K562 (cell line): ENCODE measurements at regions not wholly inside any gene's neighbourhood (a gene's known extent, or its start where the extent isn't known, plus 50 kb on each side); places are given as distances from the start of the nearest gene placed in this dataset.

Experiments
- ATAC-seq: fragments of 200-7000 bp; cut with Tn5 transposase; 3 replicates; pipeline ENCODE4 v1.9.1; 2020; ENCODE audit warnings: moderate library complexity
- BruUV-seq: library from RNA; stranded (reverse); fragments of 400-500 nt; replicated peaks from 2 replicates; lab custom pipeline; 2021; lab: Mats Ljungman, UMichigan
- CTCF ChIA-PET: fragments of 300-600 bp; formaldehyde crosslinking; extraction: SDS; loops from one replicate; lab custom pipeline; 2021; ENCODE audit warnings: low intra/inter-chr PET ratio; lab: Yijun Ruan, JAX
- POLR2A ChIA-PET: fragments of 300-600, 350-650 bp; sonication (Branson Sonifier 250); formaldehyde crosslinking; extraction: SDS; loops from one replicate; lab custom pipeline; 2021; ENCODE audit warnings: antibody characterized with exemption, inconsistent platforms; lab: Yijun Ruan, JAX
- DNase-seq, 4 experiments: peaks; one replicate each; pipeline versions ENCODE4 v3.0.0 to v3.0.0-alpha.2; 2011 to 2018; ENCODE audit warnings: low spot score in 3 of 4, mixed read lengths in 3 of 4; ENCODE audit errors: extremely low read depth in 1 of 4
- FAIRE-seq: peaks from 2 replicates; lab custom pipeline; 2011; peaks lifted over from hg19 to GRCh38; lab: Jason Lieb, UNC
- H2AFZ ChIP-seq: 2 replicates; pipeline ENCODE4 v1.6.0; 2011; ENCODE audit warnings: low read depth, low read length, control low read depth, inconsistent platforms
- H3K27ac ChIP-seq: fragments of 200-600 bp; 3 replicates; pipeline ENCODE4 v1.8.0; 2011; ENCODE audit warnings: low read depth, mild to moderate bottlenecking, control low read depth, inconsistent platforms, low read length, moderate library complexity, mixed read lengths; ENCODE audit errors: extremely low read depth
- H3K27me3 ChIP-seq, 2 experiments: fragments of 300-600 bp in 1 of 2; 2 replicates in 1 of 2; 3 replicates in 1 of 2; pipeline versions ENCODE4 v1.6.0 to v1.8.0; 2011; ENCODE audit warnings: inconsistent platforms in 2 of 2, low read length in 2 of 2, mild to moderate bottlenecking in 1 of 2, mixed read lengths in 1 of 2, moderate library complexity in 1 of 2; ENCODE audit not compliant: control insufficient read depth in 2 of 2, insufficient read depth in 2 of 2
- H3K36me3 ChIP-seq: fragments of 300-600 bp; 3 replicates; pipeline ENCODE4 v1.8.0; 2011; ENCODE audit warnings: mild to moderate bottlenecking, low read length, inconsistent platforms; ENCODE audit not compliant: control insufficient read depth, insufficient read depth
- H3K4me1 ChIP-seq, 2 experiments: fragments of 200-600 bp in 1 of 2; replicated peaks in 1 of 2; 2 replicates in 1 of 2; 3 replicates in 1 of 2; pipeline versions ENCODE4 v1.5.1 to v1.8.0; 2011; ENCODE audit warnings: inconsistent platforms in 2 of 2, low read length in 2 of 2, mild to moderate bottlenecking in 1 of 2, mixed read lengths in 1 of 2, moderate library complexity in 1 of 2; ENCODE audit not compliant: control insufficient read depth in 2 of 2, insufficient read depth in 2 of 2
- H3K4me2 ChIP-seq: 2 replicates; pipeline ENCODE4 v1.6.1; 2011; ENCODE audit warnings: low read length, control low read depth, inconsistent platforms, mixed read lengths; ENCODE audit not compliant: insufficient read depth
- H3K4me3 ChIP-seq: fragments of 200-600 bp; sonication (generic), shearing (Covaris generic); 2 replicates; pipeline ENCODE4 v1.5.1; 2016; ENCODE audit warnings: control low read depth, inconsistent platforms
- H3K79me2 ChIP-seq: fragments of 200-600 bp; 3 replicates; pipeline ENCODE4 v1.8.0; 2011; ENCODE audit warnings: low read length, inconsistent platforms; ENCODE audit not compliant: control insufficient read depth, insufficient read depth
- H3K9ac ChIP-seq, 2 experiments: 2 replicates each; pipeline versions ENCODE4 v1.6.0 to v1.6.1; 2011; ENCODE audit warnings: low read depth in 2 of 2, low read length in 2 of 2, control low read depth in 1 of 2, inconsistent platforms in 1 of 2, mild to moderate bottlenecking in 1 of 2, mixed read lengths in 1 of 2; ENCODE audit not compliant: insufficient read depth in 1 of 2
- H3K9me1 ChIP-seq: one replicate; pipeline ENCODE4 v1.6.0; 2011; ENCODE audit warnings: inconsistent platforms, mild to moderate bottlenecking, low read length, moderate library complexity; ENCODE audit not compliant: control insufficient read depth, insufficient read depth
- H3K9me3 ChIP-seq: replicated peaks from 2 replicates; pipeline ENCODE4 v1.5.1; 2011; ENCODE audit warnings: low read depth, low read length, inconsistent platforms; ENCODE audit not compliant: control insufficient read depth, insufficient read depth
- H4K20me1 ChIP-seq: replicated peaks from 2 replicates; pipeline ENCODE4 v1.6.1; 2011; ENCODE audit warnings: low read length, inconsistent platforms, mixed read lengths; ENCODE audit not compliant: control insufficient read depth, insufficient read depth
- E2F1 ChIP-seq: sonication (generic); formaldehyde crosslinking; IDR thresholded peaks from 2 replicates; pipeline ENCODE4 v1.8.1; 2023; ENCODE audit warnings: mild to moderate bottlenecking, missing genetic modification reagents, moderate library complexity
- EP400 ChIP-seq: fragments of 450-650 bp; IDR thresholded peaks from 2 replicates; pipeline ENCODE4 v1.6.1; 2017; ENCODE audit warnings: antibody characterized with exemption, mild to moderate bottlenecking, moderate library complexity
- ETS1 ChIP-seq: conservative IDR thresholded peaks from 2 replicates; pipeline ENCODE4 v1.6.1; 2011; ENCODE audit warnings: low read depth, mild to moderate bottlenecking, low read length; ENCODE audit not compliant: control insufficient read depth
- LARP7 ChIP-seq: fragments of 450-650 bp; IDR thresholded peaks from 2 replicates; pipeline ENCODE4 v1.6.1; 2016
- MIER1 ChIP-seq: fragments of 450-650 bp; IDR thresholded peaks from 2 replicates; pipeline ENCODE4 v1.6.1; 2016; ENCODE audit warnings: antibody characterized with exemption, mild to moderate bottlenecking, low read depth
- PHB2 ChIP-seq: fragments of 450-650 bp; IDR thresholded peaks from 2 replicates; pipeline ENCODE4 v1.6.1; 2017; ENCODE audit warnings: low read depth
- TCFL5 ChIP-seq: fragments of 250-450 bp; sonication (Bioruptor Pico); conservative IDR thresholded peaks from 2 replicates; pipeline ENCODE4 v1.6.1; 2021; ENCODE audit warnings: mild to moderate bottlenecking, moderate library complexity, matching md5 sums
- ZNF507 ChIP-seq: conservative IDR thresholded peaks from 2 replicates; pipeline ENCODE4 v1.6.1; 2017; ENCODE audit warnings: missing genetic modification characterization, missing compliant biosample characterization
- ZNF561 ChIP-seq: fragments of 450-650 bp; formaldehyde crosslinking; conservative IDR thresholded peaks from 2 replicates; pipeline ENCODE4 v1.4.0; 2020; ENCODE audit warnings: mild to moderate bottlenecking, moderate library complexity
- ZNF639 ChIP-seq, 2 experiments: fragments of 200-800 bp in 1 of 2; sonication (Bioruptor generic) in 1 of 2; sonication (generic) in 1 of 2; formaldehyde crosslinking in 1 of 2; IDR thresholded peaks in 1 of 2; conservative IDR thresholded peaks in 1 of 2; 2 replicates each; pipeline versions ENCODE4 v1.5.0 to v1.6.1; 2016 to 2020; ENCODE audit warnings: missing compliant biosample characterization in 1 of 2, missing genetic modification characterization in 1 of 2, missing genetic modification reagents in 1 of 2
- ZNF75A ChIP-seq: fragments of 450-650 bp; formaldehyde crosslinking; IDR thresholded peaks from 2 replicates; pipeline ENCODE4 v1.4.0; 2020; ENCODE audit warnings: mild to moderate bottlenecking
- WGBS: fragments of 100-300 bp; shearing (Covaris generic); methylation state at CpG from one replicate; pipeline ENCODE4 v1.1.6; 2016; ENCODE audit warnings: low coverage, mixed read lengths; ENCODE audit not compliant: insufficient coverage; ENCODE audit errors: missing lambda C conversion rate; 5-methylcytosine and 5-hydroxymethylcytosine counted together
- in situ Hi-C: fragments of 300-500 bp; cut with MboI; formaldehyde crosslinking; loops from 4 replicates; pipeline ENCODE4 v1.15.0; 2018; ENCODE audit warnings: inconsistent platforms, mixed read lengths
- intact Hi-C: fragments of 100-400 bp; cut with micrococcal nuclease; formaldehyde crosslinking; loops from 2 replicates; pipeline ENCODE4 v1.14.2; 2022
- TF ChIP-seq, protein P1 (sequence below): IDR thresholded peaks from 2 replicates; pipeline ENCODE4 v1.6.1; 2012; ENCODE audit warnings: low read depth, low read length, improper control_type of control experiment, borderline replicate concordance

- Histone ChIP-seq H4K20me1 (no peaks in the 10 kb centered on the region), H3K79me2 (no peaks in the 10 kb centered on the region), H3K4me1 (no peaks in the 10 kb centered on the region), H3K36me3 (no peaks in the 10 kb centered on the region), H2AFZ (no peak overlapping the region), H3K27ac (no peak overlapping the region), H3K27me3 (peaks cover 0 to 22% of the 10 kb centered on the region in 2 experiments; a peak in 2 of 5 replicates), H3K9ac (no peak overlapping the region)
- in situ Hi-C loops: no loop called here
- no peak for TF ChIP-seq ZNF639 (CRISPR knock-in tag; conservative IDR thresholded peaks at IDR 0.05 in 1 of 2, IDR thresholded peaks at IDR 0.05 in 1 of 2)
- no peak for TF ChIP-seq LARP7
- TF ChIP-seq TCFL5 (CRISPR knock-in tag): no peak
- no peak for TF ChIP-seq MIER1
- TF ChIP-seq, protein P1, sequence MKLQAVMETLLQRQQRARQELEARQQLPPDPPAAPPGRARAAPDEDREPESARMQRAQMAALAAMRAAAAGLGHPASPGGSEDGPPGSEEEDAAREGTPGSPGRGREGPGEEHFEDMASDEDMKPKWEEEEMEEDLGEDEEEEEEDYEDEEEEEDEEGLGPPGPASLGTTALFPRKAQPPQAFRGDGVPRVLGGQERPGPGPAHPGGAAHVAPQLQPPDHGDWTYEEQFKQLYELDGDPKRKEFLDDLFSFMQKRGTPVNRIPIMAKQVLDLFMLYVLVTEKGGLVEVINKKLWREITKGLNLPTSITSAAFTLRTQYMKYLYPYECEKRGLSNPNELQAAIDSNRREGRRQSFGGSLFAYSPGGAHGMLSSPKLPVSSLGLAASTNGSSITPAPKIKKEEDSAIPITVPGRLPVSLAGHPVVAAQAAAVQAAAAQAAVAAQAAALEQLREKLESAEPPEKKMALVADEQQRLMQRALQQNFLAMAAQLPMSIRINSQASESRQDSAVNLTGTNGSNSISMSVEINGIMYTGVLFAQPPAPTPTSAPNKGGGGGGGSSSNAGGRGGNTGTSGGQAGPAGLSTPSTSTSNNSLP: no peak
- TF ChIP-seq ZNF507: no peak
- TF ChIP-seq ZNF75A (CRISPR knock-in tag): no peak
- TF ChIP-seq E2F1 (CRISPR knock-in tag): no peak
- TF ChIP-seq ETS1: no peak
- no peak for TF ChIP-seq EP400
- no peak for TF ChIP-seq PHB2
- no peak for TF ChIP-seq ZNF561
- TF ChIP-seq, all 486 proteins: peak for 0
- ATAC-seq: no peak
- intact Hi-C loops: no loop called here
- no peak for DNase-seq
- 0% methylated on average over 5 of the region's 5 CpGs for WGBS
- Histone ChIP-seq H3K4me2 (no peak overlapping the region), H3K9me1 (no peaks in the 10 kb centered on the region), H3K9me3 (no peaks in the 10 kb centered on the region), H3K4me3 (no peak overlapping the region)
- ChIA-PET POLR2A (interaction anchor here (0.6 kb wide), 2 partner anchors 16 to 26 kb away, joined by 3 to 4 read pairs; no protein-coding TSS in a partner anchor), CTCF (no interaction called here)
- no peak for FAIRE-seq
- no TSS peak for BruUV-seq
These were observed 63.2 kb upstream of the KLHL29 start for GRCh38 chr2:23321751-23322150.
